ENCODE measurements at regions not wholly inside any gene's neighbourhood (a gene's known extent, or its start where the extent isn't known, plus 50 kb on each side); places are given as distances from the start of the nearest gene placed in this dataset.

DNA sequence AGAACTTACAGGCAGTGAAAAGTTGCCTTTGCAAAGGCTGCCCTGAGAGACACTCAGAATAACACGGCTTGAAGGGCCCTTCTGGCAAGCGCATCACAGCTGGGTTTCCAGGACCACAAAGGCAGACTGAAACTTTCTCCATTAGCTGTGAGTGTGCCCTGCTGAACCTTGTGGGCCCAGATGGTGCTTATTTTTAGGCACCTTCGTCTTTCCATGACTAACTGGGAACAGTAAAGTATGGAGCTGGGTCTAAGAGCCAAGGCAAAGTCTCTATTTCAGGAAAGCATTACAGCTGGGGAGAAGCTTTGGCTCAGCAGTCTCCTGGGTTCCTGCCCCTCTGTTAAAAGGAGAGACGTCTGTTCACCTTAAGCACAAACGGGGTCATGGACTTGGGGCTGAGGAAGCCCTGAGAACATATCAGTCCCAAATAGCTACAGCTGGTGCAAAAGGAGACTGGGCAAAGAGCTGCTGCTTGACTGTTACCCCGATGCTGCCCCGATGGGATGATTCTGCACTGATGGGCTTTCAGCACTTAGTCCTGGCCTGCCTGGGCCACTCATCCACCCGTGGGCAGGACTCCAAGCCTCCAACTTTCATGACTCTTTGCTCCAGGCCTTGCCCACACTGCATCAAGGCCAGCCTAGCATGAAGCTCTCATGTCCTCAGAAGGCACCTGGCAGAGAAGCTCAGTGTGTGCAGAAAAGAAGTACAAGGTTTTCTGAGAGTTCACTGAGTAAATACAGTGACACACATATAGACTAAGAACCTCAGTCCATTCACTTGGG is 248.3 kb downstream of the PHLDA1 start:
- no peak for DNase-seq (ENCODE audit: low spot score in 2 of 2)
- whole genome bisulfite sequencing, 2 donors, result 71 to 76% methylated on average over 8 of the region's 8 CpGs
- H3K4me3 ChIP-seq, result no peak overlapping the region
- peaks cover 0 to 15% (median 0%) of the 10 kb centered on the region in 4 donors for H3K4me1 ChIP-seq
- no peak for TF ChIP-seq EP300 (IDR thresholded peaks at IDR 0.05)
- TF ChIP-seq POLR2A (IDR thresholded peaks at IDR 0.05), result no peak
- TF ChIP-seq, protein P1, sequence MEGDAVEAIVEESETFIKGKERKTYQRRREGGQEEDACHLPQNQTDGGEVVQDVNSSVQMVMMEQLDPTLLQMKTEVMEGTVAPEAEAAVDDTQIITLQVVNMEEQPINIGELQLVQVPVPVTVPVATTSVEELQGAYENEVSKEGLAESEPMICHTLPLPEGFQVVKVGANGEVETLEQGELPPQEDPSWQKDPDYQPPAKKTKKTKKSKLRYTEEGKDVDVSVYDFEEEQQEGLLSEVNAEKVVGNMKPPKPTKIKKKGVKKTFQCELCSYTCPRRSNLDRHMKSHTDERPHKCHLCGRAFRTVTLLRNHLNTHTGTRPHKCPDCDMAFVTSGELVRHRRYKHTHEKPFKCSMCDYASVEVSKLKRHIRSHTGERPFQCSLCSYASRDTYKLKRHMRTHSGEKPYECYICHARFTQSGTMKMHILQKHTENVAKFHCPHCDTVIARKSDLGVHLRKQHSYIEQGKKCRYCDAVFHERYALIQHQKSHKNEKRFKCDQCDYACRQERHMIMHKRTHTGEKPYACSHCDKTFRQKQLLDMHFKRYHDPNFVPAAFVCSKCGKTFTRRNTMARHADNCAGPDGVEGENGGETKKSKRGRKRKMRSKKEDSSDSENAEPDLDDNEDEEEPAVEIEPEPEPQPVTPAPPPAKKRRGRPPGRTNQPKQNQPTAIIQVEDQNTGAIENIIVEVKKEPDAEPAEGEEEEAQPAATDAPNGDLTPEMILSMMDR (IDR thresholded peaks at IDR 0.05), result no peak
- peak overlapping the region in 1 of 4 donors; percentile 28 for H3K27ac ChIP-seq
- H3K36me3 ChIP-seq, result no peaks in the 10 kb centered on the region
- no peaks in the 10 kb centered on the region for H3K9me3 ChIP-seq
- H3K27me3 ChIP-seq, result no peaks in the 10 kb centered on the region

DNA sequence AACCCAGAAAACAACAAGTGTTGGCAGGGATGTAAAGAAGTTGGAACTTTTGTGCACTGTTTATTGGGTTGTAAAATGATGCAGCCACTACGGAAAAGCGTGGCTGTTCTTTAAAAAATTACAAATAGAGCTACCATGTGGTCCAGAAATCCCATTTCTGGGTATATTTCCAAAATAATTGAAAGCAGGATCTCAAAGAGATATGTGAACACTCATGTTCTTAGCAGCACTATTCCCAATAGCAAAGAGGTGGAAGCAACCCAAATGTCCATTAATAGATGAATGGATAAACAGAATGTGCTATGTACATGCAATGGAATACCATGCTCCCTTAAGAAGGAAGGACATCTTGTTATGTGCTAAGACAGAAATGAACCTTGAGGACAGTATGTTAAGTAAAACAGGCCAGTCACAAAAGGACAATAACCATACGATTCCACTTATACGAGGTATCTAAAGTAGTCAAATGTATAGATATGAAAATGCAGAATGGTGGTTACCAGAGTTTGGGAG is 249.5 kb downstream of the PHLDA1 start:
- Histone ChIP-seq H3K4me3 (no peak overlapping the region), H3K4me1 (peaks cover 0 to 15% (median 0%) of the 10 kb centered on the region in 4 donors), H3K9me3 (no peaks in the 10 kb centered on the region), H3K27me3 (no peaks in the 10 kb centered on the region), H3K36me3 (no peaks in the 10 kb centered on the region), H3K27ac (no peak overlapping the region)
- TF ChIP-seq, protein P1 (IDR thresholded peaks at IDR 0.05), result no peak
- no peak for TF ChIP-seq POLR2A (IDR thresholded peaks at IDR 0.05)
- no peak for TF ChIP-seq EP300 (IDR thresholded peaks at IDR 0.05)
- 71 to 78% methylated on average over 4 of the region's 4 CpGs for WGBS, 2 donors
- DNase-seq (ENCODE audit: low spot score in 2 of 2), result no peak

GRCh38 chr12:75781532-75782046 is 250.0 kb downstream of the PHLDA1 start:
- no peak for DNase-seq (ENCODE audit: low spot score in 2 of 2)
- no peaks in the 10 kb centered on the region for H3K36me3 ChIP-seq
- TF ChIP-seq POLR2A (IDR thresholded peaks at IDR 0.05), result no peak
- no peak for TF ChIP-seq EP300 (IDR thresholded peaks at IDR 0.05)
- no peak overlapping the region for H3K27ac ChIP-seq
- H3K27me3 ChIP-seq, result no peaks in the 10 kb centered on the region
- 47 to 50% methylated on average over 2 of the region's 2 CpGs for WGBS, 2 donors
- H3K4me3 ChIP-seq, result no peak overlapping the region
- H3K4me1 ChIP-seq, result peaks cover 0 to 15% (median 0%) of the 10 kb centered on the region in 4 donors
- H3K9me3 ChIP-seq, result no peaks in the 10 kb centered on the region

DNA sequence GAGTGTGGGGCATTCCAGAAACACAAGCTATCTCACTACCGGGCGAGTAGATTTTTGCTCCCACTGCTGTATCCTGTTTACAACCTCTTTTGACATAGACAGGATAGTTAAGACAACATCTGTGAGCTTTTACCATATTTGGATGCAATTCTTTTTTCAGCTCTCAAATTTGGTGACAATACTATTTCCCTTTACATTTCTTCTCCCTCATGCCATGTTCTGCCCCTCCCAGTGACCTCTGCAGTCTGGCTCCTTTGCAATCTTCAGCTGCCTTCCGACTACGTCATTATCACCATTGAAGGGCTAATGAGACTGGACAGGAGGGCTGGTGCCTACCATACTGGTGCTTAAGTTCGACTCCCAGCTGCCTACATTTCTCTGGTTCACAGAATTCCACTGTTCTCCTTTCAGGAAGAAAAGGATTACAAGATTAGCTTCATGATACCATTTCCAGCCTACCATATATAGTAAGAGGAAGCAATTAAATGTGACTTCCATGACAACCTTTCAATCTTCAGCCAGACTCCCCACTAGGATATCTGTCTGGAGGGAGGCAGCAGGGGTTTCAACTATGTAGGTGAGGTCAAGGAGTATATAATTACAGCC is 251.6 kb downstream of the PHLDA1 start:
- no peaks in the 10 kb centered on the region for H3K36me3 ChIP-seq
- no peak overlapping the region for H3K27ac ChIP-seq
- no peaks in the 10 kb centered on the region for H3K9me3 ChIP-seq
- WGBS, 2 donors, result 76 to 86% methylated on average over 5 of the region's 5 CpGs
- peaks cover 0 to 9% (median 0%) of the 10 kb centered on the region in 4 donors for H3K4me1 ChIP-seq
- no peak for TF ChIP-seq EP300 (IDR thresholded peaks at IDR 0.05)
- TF ChIP-seq POLR2A (IDR thresholded peaks at IDR 0.05), result no peak
- TF ChIP-seq, protein P1 (IDR thresholded peaks at IDR 0.05), result no peak
- H3K4me3 ChIP-seq, result no peak overlapping the region
- DNase-seq (ENCODE audit: low spot score in 2 of 2), result no peak
- no peaks in the 10 kb centered on the region for H3K27me3 ChIP-seq

GRCh38 chr12:75774261-75775052 is 257.1 kb downstream of the PHLDA1 start:
- H3K36me3 ChIP-seq, result no peaks in the 10 kb centered on the region
- WGBS, 2 donors, result 77 to 83% methylated on average over 2 of the region's 2 CpGs
- no peaks in the 10 kb centered on the region for H3K9me3 ChIP-seq
- no peak for DNase-seq (ENCODE audit: low spot score in 2 of 2)
- H3K27ac ChIP-seq, result no peak overlapping the region
- H3K4me3 ChIP-seq, result no peak overlapping the region
- TF ChIP-seq POLR2A (IDR thresholded peaks at IDR 0.05) (no peak), EP300 (IDR thresholded peaks at IDR 0.05) (no peak)
- TF ChIP-seq, protein P1 (IDR thresholded peaks at IDR 0.05), result no peak
- H3K27me3 ChIP-seq, result no peaks in the 10 kb centered on the region
- no peaks in the 10 kb centered on the region for H3K4me1 ChIP-seq
